Endothelial cell of umbilical vein (primary cell): ENCODE measurements at regions not wholly inside any gene's neighbourhood (a gene's known extent, or its start where the extent isn't known, plus 50 kb on each side); places are given as distances from the start of the nearest gene placed in this dataset.

ENCODE experiments used
- BruUV-seq: library from RNA; stranded (reverse); fragments of 400-500 nt; replicated peaks from 2 replicates; lab custom pipeline; 2021; lab: Mats Ljungman, UMichigan
- CTCF ChIA-PET: fragments of 300-600, 350-600 bp; sonication (Branson Sonifier 250); formaldehyde crosslinking; loops from one replicate; lab custom pipeline; 2021; ENCODE audit warnings: antibody characterized with exemption, inconsistent platforms; lab: Charles Lee
- POLR2A ChIA-PET: fragments of 300-600, 350-600 bp; sonication (Branson Sonifier 250); formaldehyde crosslinking; loops from one replicate; lab custom pipeline; 2021; ENCODE audit warnings: antibody characterized with exemption, inconsistent platforms; lab: Charles Lee
- DNase-seq: peaks from one replicate; pipeline ENCODE4 v3.0.0-alpha.2; 2011; ENCODE audit warnings: low read depth, low spot score
- FAIRE-seq: peaks from 2 replicates; lab custom pipeline; 2011; peaks lifted over from hg19 to GRCh38; lab: Jason Lieb, UNC
- H2AFZ ChIP-seq: 2 replicates; pipeline ENCODE4 v1.6.0; 2012; ENCODE audit warnings: low read depth, low read length, control low read depth, inconsistent platforms
- H3K27ac ChIP-seq: 2 replicates; pipeline ENCODE4 v1.5.1; 2011; ENCODE audit warnings: low read depth, mild to moderate bottlenecking, control low read depth, low read length, moderate library complexity; ENCODE audit not compliant: insufficient read depth
- H3K27me3 ChIP-seq, 2 experiments: 2 replicates each; pipeline versions ENCODE4 v1.6.0 to v1.6.1; 2011; ENCODE audit warnings: low read length in 2 of 2, mixed read lengths in 1 of 2; ENCODE audit not compliant: control insufficient read depth in 2 of 2, insufficient read depth in 2 of 2
- H3K36me3 ChIP-seq, 2 experiments: 2 replicates in 1 of 2; 3 replicates in 1 of 2; pipeline ENCODE4 v1.5.1; 2011; ENCODE audit warnings: low read length in 2 of 2, mild to moderate bottlenecking in 1 of 2, moderate library complexity in 1 of 2; ENCODE audit not compliant: control insufficient read depth in 2 of 2, insufficient read depth in 2 of 2; ENCODE audit errors: extremely low read depth in 1 of 2
- H3K4me1 ChIP-seq: 3 replicates; pipeline ENCODE4 v1.5.1; 2011; ENCODE audit warnings: mild to moderate bottlenecking, low read length; ENCODE audit not compliant: control insufficient read depth, insufficient read depth; ENCODE audit errors: extremely low read depth
- H3K4me2 ChIP-seq: 2 replicates; pipeline ENCODE4 v1.6.1; 2011; ENCODE audit warnings: low read length, control low read depth, mixed read lengths; ENCODE audit not compliant: insufficient read depth
- H3K4me3 ChIP-seq, 3 experiments: fragments of 200-600 bp in 1 of 3; sonication (generic), shearing (Covaris generic) in 1 of 3; replicated peaks in 1 of 3; 2 replicates each; pipeline ENCODE4 v1.5.1; 2011 to 2016; ENCODE audit warnings: control low read depth in 3 of 3, low read length in 3 of 3, mild to moderate bottlenecking in 2 of 3, inconsistent platforms in 1 of 3, low read depth in 1 of 3, moderate library complexity in 1 of 3; ENCODE audit not compliant: insufficient read depth in 1 of 3
- H3K79me2 ChIP-seq: 2 replicates; pipeline ENCODE4 v1.6.0; 2012; ENCODE audit warnings: low read length, inconsistent platforms; ENCODE audit not compliant: control insufficient read depth, insufficient read depth
- H3K9ac ChIP-seq: replicated peaks from 2 replicates; pipeline ENCODE3; 2011; ENCODE audit warnings: low read length, control low read depth; ENCODE audit not compliant: insufficient read depth; ENCODE audit errors: extremely low read depth
- H3K9me1 ChIP-seq: replicated peaks from 3 replicates; pipeline ENCODE4 v1.6.0; 2011; ENCODE audit warnings: mild to moderate bottlenecking, low read length; ENCODE audit not compliant: control insufficient read depth, insufficient read depth; ENCODE audit errors: extremely low read depth
- H3K9me3 ChIP-seq: replicated peaks from 2 replicates; pipeline ENCODE4 v1.5.1; 2012; ENCODE audit warnings: low read length, inconsistent platforms; ENCODE audit not compliant: control insufficient read depth, insufficient read depth
- H4K20me1 ChIP-seq: replicated peaks from 2 replicates; pipeline ENCODE3; 2011; ENCODE audit warnings: mild to moderate bottlenecking, low read length; ENCODE audit not compliant: control insufficient read depth, insufficient read depth; ENCODE audit errors: extremely low read depth
- EZH2 ChIP-seq: IDR thresholded peaks from 2 replicates; pipeline ENCODE4 v1.6.1; 2012; ENCODE audit warnings: borderline replicate concordance, low read depth, mild to moderate bottlenecking, moderate library complexity, low read length, inconsistent platforms; ENCODE audit not compliant: severe bottlenecking
- FOS ChIP-seq: IDR thresholded peaks from 2 replicates; pipeline ENCODE4 v1.6.1; 2011; ENCODE audit warnings: mild to moderate bottlenecking, low read length, moderate library complexity, borderline replicate concordance; ENCODE audit not compliant: insufficient read depth
- GATA2 ChIP-seq: IDR thresholded peaks from 2 replicates; pipeline ENCODE4 v1.7.0; 2011; ENCODE audit warnings: low read depth, mild to moderate bottlenecking, moderate library complexity, mixed read lengths, low read length; ENCODE audit not compliant: insufficient read length, insufficient read depth
- JUN ChIP-seq: IDR thresholded peaks from 2 replicates; pipeline ENCODE4 v1.6.1; 2011; ENCODE audit warnings: borderline replicate concordance, low read depth; ENCODE audit not compliant: insufficient read length, insufficient read depth
- MYC ChIP-seq: IDR thresholded peaks from one replicate; pipeline ENCODE4 v1.6.1; 2011; ENCODE audit warnings: mild to moderate bottlenecking, low read depth, low read length
- POLR2A ChIP-seq: IDR thresholded peaks from 2 replicates; pipeline ENCODE4 v1.6.1; 2012; ENCODE audit warnings: low read depth, mild to moderate bottlenecking, control low read depth, low read length
- POLR2AphosphoS5 ChIP-seq: IDR thresholded peaks from 2 replicates; pipeline ENCODE4 v1.6.1; 2012; ENCODE audit warnings: low read depth, mild to moderate bottlenecking, control low read depth, low read length, moderate library complexity; ENCODE audit not compliant: insufficient read depth
- dilution Hi-C: fragments of 300-500 bp; cut with MboI; formaldehyde crosslinking; loops from one replicate; pipeline ENCODE4 v1.15.0; 2019; ENCODE audit warnings: low sequenced_read_pairs; ENCODE audit not compliant: extremely low pct_ligation_motif_present
- intact Hi-C: fragments of 100-400 bp; cut with micrococcal nuclease; formaldehyde crosslinking; loops from one replicate; pipeline ENCODE4 v1.10.0; 2022
- TF ChIP-seq, protein P1 (sequence below): IDR thresholded peaks from 2 replicates; pipeline ENCODE4 v1.6.1; 2011; ENCODE audit not compliant: insufficient read depth, insufficient read length
- TF ChIP-seq, protein P2 (sequence below), 2 donors: IDR thresholded peaks; 1 replicate in 1 of 2; 2 replicates in 1 of 2; pipeline ENCODE4 v1.5.1; 2011; ENCODE audit warnings: low read length in 2 of 2, mild to moderate bottlenecking in 2 of 2, moderate library complexity in 2 of 2, control low read depth in 1 of 2, inconsistent platforms in 1 of 2, low read depth in 1 of 2; ENCODE audit not compliant: insufficient read depth in 1 of 2; ENCODE audit errors: extremely low read depth in 1 of 2

DNA sequence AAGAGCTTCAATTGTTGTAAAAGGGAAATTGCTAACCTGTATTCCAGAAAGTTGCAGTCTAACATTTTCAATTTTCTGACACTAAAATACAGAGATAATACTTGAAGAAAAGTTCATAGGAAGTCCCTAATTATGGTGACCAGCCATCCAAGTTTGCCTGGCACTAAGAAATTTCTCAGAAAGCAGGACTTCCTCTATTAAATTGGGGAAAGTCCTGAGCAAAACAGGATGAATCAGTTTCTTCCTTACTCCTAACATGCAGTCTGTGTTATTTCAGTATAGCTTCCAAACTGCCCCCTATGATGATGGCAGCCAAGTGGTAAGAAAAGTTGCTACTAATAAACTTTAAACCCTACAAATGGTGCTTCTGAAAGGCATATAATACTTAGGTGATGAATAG, 133.5 kb upstream of the SGO1 start:
- Histone ChIP-seq H2AFZ (no peak overlapping the region), H3K9me3 (no peaks in the 10 kb centered on the region), H3K27ac (no peak overlapping the region), H4K20me1 (no peaks in the 10 kb centered on the region), H3K4me2 (no peak overlapping the region), H3K27me3 (peaks cover 0 to 2% of the 10 kb centered on the region in 2 experiments), H3K4me1 (no peaks in the 10 kb centered on the region), H3K4me3 (no peak overlapping the region), H3K9ac (no peak overlapping the region), H3K79me2 (no peaks in the 10 kb centered on the region), H3K9me1 (no peaks in the 10 kb centered on the region), H3K36me3 (no peaks in the 10 kb centered on the region)
- dilution Hi-C loops (no loop called here), intact Hi-C loops (no loop called here)
- ChIA-PET POLR2A (no interaction called here), CTCF (interaction anchor here (1.0 to 1.4 kb wide), 2 partner anchors 10 to 14 kb away, joined by 4 read pairs; no protein-coding TSS in a partner anchor)
- TF ChIP-seq POLR2AphosphoS5 (no peak), POLR2A (no peak), FOS (no peak), MYC (no peak), JUN (no peak), GATA2 (no peak), EZH2 (no peak)
- TF ChIP-seq, protein P1, sequence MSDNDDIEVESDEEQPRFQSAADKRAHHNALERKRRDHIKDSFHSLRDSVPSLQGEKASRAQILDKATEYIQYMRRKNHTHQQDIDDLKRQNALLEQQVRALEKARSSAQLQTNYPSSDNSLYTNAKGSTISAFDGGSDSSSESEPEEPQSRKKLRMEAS, result no peak
- TF ChIP-seq, protein P2, sequence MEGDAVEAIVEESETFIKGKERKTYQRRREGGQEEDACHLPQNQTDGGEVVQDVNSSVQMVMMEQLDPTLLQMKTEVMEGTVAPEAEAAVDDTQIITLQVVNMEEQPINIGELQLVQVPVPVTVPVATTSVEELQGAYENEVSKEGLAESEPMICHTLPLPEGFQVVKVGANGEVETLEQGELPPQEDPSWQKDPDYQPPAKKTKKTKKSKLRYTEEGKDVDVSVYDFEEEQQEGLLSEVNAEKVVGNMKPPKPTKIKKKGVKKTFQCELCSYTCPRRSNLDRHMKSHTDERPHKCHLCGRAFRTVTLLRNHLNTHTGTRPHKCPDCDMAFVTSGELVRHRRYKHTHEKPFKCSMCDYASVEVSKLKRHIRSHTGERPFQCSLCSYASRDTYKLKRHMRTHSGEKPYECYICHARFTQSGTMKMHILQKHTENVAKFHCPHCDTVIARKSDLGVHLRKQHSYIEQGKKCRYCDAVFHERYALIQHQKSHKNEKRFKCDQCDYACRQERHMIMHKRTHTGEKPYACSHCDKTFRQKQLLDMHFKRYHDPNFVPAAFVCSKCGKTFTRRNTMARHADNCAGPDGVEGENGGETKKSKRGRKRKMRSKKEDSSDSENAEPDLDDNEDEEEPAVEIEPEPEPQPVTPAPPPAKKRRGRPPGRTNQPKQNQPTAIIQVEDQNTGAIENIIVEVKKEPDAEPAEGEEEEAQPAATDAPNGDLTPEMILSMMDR (IDR thresholded peaks at IDR 0.05; ENCODE audit: extremely low read depth in 1 of 2, insufficient read depth in 1 of 2, low read depth in 1 of 2, low read length in 2 of 2), result no peak
- no peak for DNase-seq
- BruUV-seq, result no TSS peak
- FAIRE-seq, result no peak
